Choroid plexus epithelial cell (primary cell): ENCODE measurements at regions not wholly inside any gene's neighbourhood (a gene's known extent, or its start where the extent isn't known, plus 50 kb on each side); places are given as distances from the start of the nearest gene placed in this dataset.
A peak's percentile ranks its signal among the peaks of the same experiment; 100 is the strongest.

Source experiments
- DNase-seq: peaks from one replicate; pipeline ENCODE4 v3.0.0-alpha.2; 2010; ENCODE audit warnings: low read depth
- H3K4me3 ChIP-seq: 2 replicates; pipeline ENCODE4 v1.5.1; 2011; ENCODE audit warnings: low read depth, mild to moderate bottlenecking, control low read depth, low read length, moderate library complexity
- TF ChIP-seq, protein P1 (sequence below): conservative IDR thresholded peaks from 2 replicates; pipeline ENCODE4 v1.5.1; 2011; ENCODE audit warnings: low read depth, mild to moderate bottlenecking, control low read depth, inconsistent platforms, low read length, moderate library complexity

DNA sequence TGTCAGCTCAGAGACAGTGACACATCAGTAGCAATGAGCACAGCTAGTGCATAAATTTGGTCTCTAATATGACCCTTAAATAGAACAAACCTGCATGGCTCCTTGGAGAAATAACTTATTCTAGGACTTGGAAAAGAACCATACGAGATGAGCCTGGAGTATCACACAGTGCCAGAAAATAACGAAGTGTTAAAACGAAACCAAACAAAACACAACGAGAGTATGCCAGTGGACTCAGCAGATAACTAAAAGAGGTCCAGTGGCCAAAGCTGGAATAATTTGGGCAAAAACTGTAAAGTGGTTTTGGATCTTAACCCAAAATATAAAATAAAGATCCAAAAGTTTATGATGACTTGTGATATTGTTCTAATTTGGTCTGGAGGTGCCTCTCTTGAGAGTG, 1599.0 kb upstream of the LRRTM1 start:
- no peak overlapping the region for H3K4me3 ChIP-seq
- TF ChIP-seq, protein P1, sequence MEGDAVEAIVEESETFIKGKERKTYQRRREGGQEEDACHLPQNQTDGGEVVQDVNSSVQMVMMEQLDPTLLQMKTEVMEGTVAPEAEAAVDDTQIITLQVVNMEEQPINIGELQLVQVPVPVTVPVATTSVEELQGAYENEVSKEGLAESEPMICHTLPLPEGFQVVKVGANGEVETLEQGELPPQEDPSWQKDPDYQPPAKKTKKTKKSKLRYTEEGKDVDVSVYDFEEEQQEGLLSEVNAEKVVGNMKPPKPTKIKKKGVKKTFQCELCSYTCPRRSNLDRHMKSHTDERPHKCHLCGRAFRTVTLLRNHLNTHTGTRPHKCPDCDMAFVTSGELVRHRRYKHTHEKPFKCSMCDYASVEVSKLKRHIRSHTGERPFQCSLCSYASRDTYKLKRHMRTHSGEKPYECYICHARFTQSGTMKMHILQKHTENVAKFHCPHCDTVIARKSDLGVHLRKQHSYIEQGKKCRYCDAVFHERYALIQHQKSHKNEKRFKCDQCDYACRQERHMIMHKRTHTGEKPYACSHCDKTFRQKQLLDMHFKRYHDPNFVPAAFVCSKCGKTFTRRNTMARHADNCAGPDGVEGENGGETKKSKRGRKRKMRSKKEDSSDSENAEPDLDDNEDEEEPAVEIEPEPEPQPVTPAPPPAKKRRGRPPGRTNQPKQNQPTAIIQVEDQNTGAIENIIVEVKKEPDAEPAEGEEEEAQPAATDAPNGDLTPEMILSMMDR = no peak

DNA sequence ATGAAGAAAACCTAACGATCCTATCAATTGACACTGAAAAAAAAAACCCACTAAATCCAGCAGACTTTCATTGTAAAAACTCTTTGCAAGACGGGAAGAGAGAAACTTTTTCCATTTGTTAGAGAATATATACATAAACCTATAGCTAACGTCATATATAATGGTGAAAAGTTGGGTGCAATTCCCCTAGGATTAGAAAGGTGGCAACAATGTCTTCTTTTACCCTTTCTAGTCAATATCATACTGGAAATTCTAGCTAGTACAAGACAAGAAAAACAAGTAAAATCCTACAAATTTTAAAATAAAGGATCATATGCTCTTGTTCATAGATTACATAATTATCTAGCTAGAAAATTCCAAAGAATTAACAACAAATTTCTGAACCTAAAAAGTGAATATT, 1596.5 kb upstream of the LRRTM1 start:
- TF ChIP-seq, protein P1 = no peak
- peak; percentile 4 for DNase-seq
- no peak overlapping the region for H3K4me3 ChIP-seq

More for the DNA sequence above, 1599.0 kb upstream of the LRRTM1 start:
- no peak for DNase-seq

DNA sequence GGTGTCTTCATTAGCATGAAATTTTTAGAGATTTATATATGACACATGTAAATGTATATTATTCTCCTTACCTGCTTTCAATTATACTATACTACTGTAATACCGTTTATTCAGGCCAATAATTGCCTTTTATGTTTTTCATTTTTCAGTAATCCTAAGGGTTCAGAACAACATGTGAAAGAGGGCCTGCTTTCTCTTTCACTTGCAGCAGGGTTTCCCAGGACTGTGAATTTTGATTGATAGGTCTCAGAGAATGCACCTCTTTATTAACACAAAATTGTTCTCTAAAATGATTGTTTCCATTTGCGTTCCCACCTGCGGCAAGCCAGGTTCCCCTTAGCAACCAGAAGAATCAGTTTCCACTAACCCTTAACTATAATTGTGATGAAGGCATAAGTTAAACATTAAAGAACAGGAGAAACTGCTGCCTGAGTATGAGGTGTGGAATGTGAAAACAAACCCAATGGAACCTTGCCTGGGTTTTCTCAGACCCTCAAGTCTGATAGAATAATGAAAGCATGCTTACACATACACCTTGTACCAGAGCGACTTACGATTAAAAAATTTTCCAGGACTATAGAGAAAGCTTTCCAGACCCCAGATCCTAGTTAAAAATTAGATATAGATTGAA, 1591.2 kb upstream of the LRRTM1 start:
- DNase-seq = no peak
- H3K4me3 ChIP-seq = no peak overlapping the region
- TF ChIP-seq, protein P1 = no peak

DNA sequence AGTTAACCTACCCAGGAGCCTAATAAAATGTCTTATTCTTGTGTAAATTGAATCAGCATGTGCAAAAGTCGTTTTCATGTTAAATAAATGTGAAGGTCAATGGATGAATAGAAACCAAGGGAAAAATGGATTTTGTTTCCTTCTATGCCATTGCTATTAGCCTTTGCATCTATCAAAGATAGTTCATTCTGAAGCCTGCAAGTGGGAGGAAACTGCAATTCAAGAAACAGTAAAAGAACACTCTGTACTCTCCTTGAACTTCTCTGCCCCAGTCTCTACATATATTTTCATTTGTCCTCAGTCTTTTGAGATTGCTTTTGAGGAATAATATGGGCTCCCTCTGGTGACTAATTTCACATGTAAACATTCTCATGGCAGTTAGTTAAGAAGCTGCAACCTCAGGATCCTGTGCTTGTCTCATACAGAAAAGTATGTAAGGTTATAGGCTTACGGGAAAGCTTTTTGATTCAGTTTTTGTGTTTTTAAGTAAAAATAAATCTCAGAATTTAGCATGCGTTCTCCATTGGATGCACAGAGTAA, 1590.0 kb upstream of the LRRTM1 start:
- DNase-seq = peak; percentile 7
- TF ChIP-seq, protein P1 = no peak
- H3K4me3 ChIP-seq = no peak overlapping the region

DNA sequence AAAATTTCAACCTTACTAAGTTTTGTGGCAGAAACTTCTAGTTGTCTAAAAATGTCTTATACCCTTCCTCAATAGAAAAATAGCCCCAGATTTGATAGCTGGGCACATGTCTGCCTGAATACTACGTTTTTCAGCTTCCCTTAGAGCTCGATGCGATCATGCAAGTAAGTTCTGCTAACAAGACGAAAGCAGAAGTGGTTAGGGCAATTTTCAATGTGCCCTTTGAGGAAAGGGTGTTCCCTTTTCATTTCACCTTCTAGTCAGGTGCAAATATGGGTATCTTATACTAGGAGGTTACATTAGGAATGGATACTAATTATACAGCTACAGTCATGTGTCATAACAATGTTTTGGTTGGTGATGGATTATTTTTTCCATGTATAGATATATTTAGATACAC, 1572.1 kb upstream of the LRRTM1 start:
- H3K4me3 ChIP-seq = no peak overlapping the region
- DNase-seq = no peak
- TF ChIP-seq, protein P1 = no peak

DNA sequence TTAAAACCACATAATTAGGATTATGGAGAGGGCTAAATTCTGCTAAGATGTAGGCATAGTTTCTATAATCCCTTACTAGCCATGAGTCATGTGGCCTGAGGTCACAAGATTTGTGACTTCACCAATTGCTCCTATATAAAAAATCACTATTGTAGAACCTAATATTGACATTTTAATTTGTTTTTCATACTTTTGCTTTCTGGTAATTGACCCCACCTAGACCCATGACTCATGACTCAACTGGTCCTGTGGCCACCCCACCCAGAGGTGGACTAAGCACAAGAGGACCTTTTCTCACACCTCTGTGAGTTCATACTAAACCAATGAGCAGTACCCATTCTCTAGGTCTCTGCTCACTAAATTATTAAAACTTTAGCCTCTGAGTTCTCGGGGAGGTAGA, 1567.5 kb upstream of the LRRTM1 start:
- DNase-seq = no peak
- TF ChIP-seq, protein P1 = no peak
- no peak overlapping the region for H3K4me3 ChIP-seq

DNA sequence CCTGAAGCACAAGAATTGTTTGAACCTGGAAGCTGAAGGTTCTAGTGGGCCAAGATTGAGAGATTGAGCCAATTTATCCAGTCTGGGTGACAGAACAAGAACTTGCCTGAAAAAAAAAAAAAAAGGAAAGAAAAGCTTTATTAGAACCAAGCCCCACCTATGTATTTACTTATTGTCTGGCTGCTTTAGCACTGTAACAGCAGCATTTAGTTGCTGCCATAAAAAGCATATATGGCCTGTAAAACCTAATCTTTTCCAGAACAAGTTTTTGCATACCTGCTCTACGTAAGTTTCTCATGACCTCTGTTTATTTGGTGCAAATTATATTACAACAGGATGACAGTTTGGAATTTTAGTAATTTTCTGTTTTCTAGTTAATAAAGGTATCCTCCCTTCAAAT, 1565.6 kb upstream of the LRRTM1 start:
- H3K4me3 ChIP-seq = no peak overlapping the region
- TF ChIP-seq, protein P1 = no peak

More for the DNA sequence above, 1565.6 kb upstream of the LRRTM1 start:
- no peak for DNase-seq
